Caco-2 (cell line): ENCODE measurements at regions not wholly inside any gene's neighbourhood (a gene's known extent, or its start where the extent isn't known, plus 50 kb on each side); places are given as distances from the start of the nearest gene placed in this dataset.

Source experiments
- BruUV-seq: library from RNA; stranded (reverse); fragments of 400-500 nt; replicated peaks from 2 replicates; lab custom pipeline; 2021; lab: Mats Ljungman, UMichigan
- CTCF ChIA-PET: fragments of 300-600 bp; sonication (Branson Sonifier 250); formaldehyde crosslinking; loops from one replicate; lab custom pipeline; 2022; ENCODE audit warnings: antibody characterized with exemption; lab: Charles Lee
- POLR2A ChIA-PET: fragments of 300-600 bp; sonication (Branson Sonifier 250); formaldehyde crosslinking; loops from one replicate; lab custom pipeline; 2022; ENCODE audit warnings: antibody characterized with exemption; lab: Charles Lee
- DNase-seq, 2 experiments: peaks; one replicate each; pipeline versions ENCODE4 v3.0.0 to v3.0.0-alpha.2; 2020 to 2022
- H3K27me3 ChIP-seq: replicated peaks from 2 replicates; pipeline ENCODE4 v1.6.0; 2011; ENCODE audit warnings: low read length; ENCODE audit not compliant: control insufficient read depth, insufficient read depth
- H3K36me3 ChIP-seq: 2 replicates; pipeline ENCODE4 v1.5.1; 2011; ENCODE audit warnings: low read length; ENCODE audit not compliant: control insufficient read depth, insufficient read depth
- H3K4me1 ChIP-seq: fragments of 250-450 bp; sonication (Bioruptor Pico); 2 replicates; pipeline ENCODE4 v1.5.1; 2020; ENCODE audit warnings: mild to moderate bottlenecking
- H3K4me3 ChIP-seq: 2 replicates; pipeline ENCODE4 v1.5.1; 2011; ENCODE audit warnings: low read depth, mild to moderate bottlenecking, control low read depth, low read length
- H3K9me3 ChIP-seq: fragments of 250-450 bp; sonication (Bioruptor Pico); 2 replicates; pipeline ENCODE4 v1.5.1; 2020; ENCODE audit warnings: mild to moderate bottlenecking, moderate library complexity
- H3K27ac Mint-ChIP-seq: one replicate; pipeline ENCODE4 v1.8.0; 2022; ENCODE audit warnings: mixed read lengths; ENCODE audit not compliant: unreplicated experiment
- H3K27me3 Mint-ChIP-seq: one replicate; pipeline ENCODE4 v1.8.0; 2022; ENCODE audit warnings: mixed read lengths; ENCODE audit not compliant: insufficient read depth, unreplicated experiment
- H3K36me3 Mint-ChIP-seq: one replicate; pipeline ENCODE4 v1.8.0; 2022; ENCODE audit warnings: mild to moderate bottlenecking, mixed read lengths; ENCODE audit not compliant: insufficient read depth, unreplicated experiment
- H3K4me1 Mint-ChIP-seq: one replicate; pipeline ENCODE4 v1.8.0; 2022; ENCODE audit warnings: low read depth, mixed read lengths; ENCODE audit not compliant: unreplicated experiment
- H3K4me3 Mint-ChIP-seq: one replicate; pipeline ENCODE4 v1.8.0; 2022; ENCODE audit warnings: mild to moderate bottlenecking, moderate library complexity, mixed read lengths; ENCODE audit not compliant: unreplicated experiment
- H3K9me3 Mint-ChIP-seq: one replicate; pipeline ENCODE4 v1.8.0; 2022; ENCODE audit warnings: mixed read lengths; ENCODE audit not compliant: unreplicated experiment
- CTCF ChIP-seq, 2 experiments: fragments of 200-600 bp in 1 of 2; IDR thresholded peaks; 1 replicate in 1 of 2; 2 replicates in 1 of 2; pipeline versions ENCODE4 v1.5.1 to v1.8.0; 2011 to 2022; ENCODE audit warnings: antibody characterized with exemption in 1 of 2, control low read depth in 1 of 2, inconsistent platforms in 1 of 2, low read depth in 1 of 2, low read length in 1 of 2, mild to moderate bottlenecking in 1 of 2, moderate library complexity in 1 of 2; ENCODE audit not compliant: insufficient read depth in 1 of 2, severe bottlenecking in 1 of 2, unreplicated experiment in 1 of 2
- intact Hi-C: fragments of 100-400 bp; cut with micrococcal nuclease; formaldehyde crosslinking; loops from one replicate; pipeline ENCODE4 v1.10.0; 2022; ENCODE audit not compliant: unreplicated experiment

- DNase-seq = no peak
- H3K27me3 ChIP-seq = no peaks in the 10 kb centered on the region
- ChIA-PET POLR2A (no interaction called here), CTCF (no interaction called here)
- no peak overlapping the region for H3K4me3 ChIP-seq
- Mint-ChIP-seq H3K4me3 (no peak overlapping the region), H3K9me3 (no peaks in the 10 kb centered on the region), H3K4me1 (no peaks in the 10 kb centered on the region), H3K27ac (no peak overlapping the region), H3K36me3 (no peaks in the 10 kb centered on the region), H3K27me3 (peaks cover 3% of the 10 kb centered on the region)
- TF ChIP-seq CTCF (IDR thresholded peaks at IDR 0.05; ENCODE audit: insufficient read depth in 1 of 2, low read depth in 1 of 2, low read length in 1 of 2, severe bottlenecking in 1 of 2, unreplicated experiment in 1 of 2) = no peak
- H3K9me3 ChIP-seq = no peaks in the 10 kb centered on the region
- no peaks in the 10 kb centered on the region for H3K36me3 ChIP-seq
- BruUV-seq = no TSS peak
- no peaks in the 10 kb centered on the region for H3K4me1 ChIP-seq
- intact Hi-C loops = no loop called here
Observed at GRCh38 chr4:27668001-27668400, 807.4 kb downstream of the STIM2 start.

GRCh38 chr4:27678027-27678426 is 817.4 kb downstream of the STIM2 start:
- Histone ChIP-seq H3K4me3 (no peak overlapping the region), H3K27me3 (no peaks in the 10 kb centered on the region; the same call in 1 of the 2 replicates), H3K36me3 (no peaks in the 10 kb centered on the region), H3K9me3 (no peaks in the 10 kb centered on the region), H3K4me1 (no peaks in the 10 kb centered on the region)
- Mint-ChIP-seq H3K36me3 (no peaks in the 10 kb centered on the region), H3K4me3 (no peak overlapping the region), H3K9me3 (no peaks in the 10 kb centered on the region), H3K27me3 (no peaks in the 10 kb centered on the region), H3K27ac (no peak overlapping the region), H3K4me1 (no peaks in the 10 kb centered on the region)
- no peak for DNase-seq
- no TSS peak for BruUV-seq
- intact Hi-C loops = no loop called here
- no peak for TF ChIP-seq CTCF (IDR thresholded peaks at IDR 0.05; ENCODE audit: insufficient read depth in 1 of 2, low read depth in 1 of 2, low read length in 1 of 2, severe bottlenecking in 1 of 2, unreplicated experiment in 1 of 2)
- CTCF ChIA-PET = no interaction called here
- POLR2A ChIA-PET = no interaction called here

GRCh38 chr4:27684610-27685011 is 824.0 kb downstream of the STIM2 start:
- no peaks in the 10 kb centered on the region for H3K27me3 ChIP-seq
- intact Hi-C loops = loop anchor here (1.0 to 10.0 kb wide), 2 partner anchors 160 to 541 kb away; no protein-coding TSS in a partner anchor
- Mint-ChIP-seq H3K4me3 (no peak overlapping the region), H3K36me3 (no peaks in the 10 kb centered on the region), H3K4me1 (no peaks in the 10 kb centered on the region), H3K9me3 (no peaks in the 10 kb centered on the region), H3K27me3 (peaks cover 5% of the 10 kb centered on the region), H3K27ac (no peak overlapping the region)
- CTCF ChIA-PET = interaction anchor here (0.6 kb wide), 1 partner anchor 1075 kb away, joined by 5 read pairs; no protein-coding TSS in a partner anchor
- no peaks in the 10 kb centered on the region for H3K9me3 ChIP-seq
- no TSS peak for BruUV-seq
- no peaks in the 10 kb centered on the region for H3K4me1 ChIP-seq
- peak; percentile 63 to 73 for DNase-seq
- no peak overlapping the region for H3K4me3 ChIP-seq
- peak; percentile 72 to 73 for TF ChIP-seq CTCF (IDR thresholded peaks at IDR 0.05; ENCODE audit: insufficient read depth in 1 of 2, low read depth in 1 of 2, low read length in 1 of 2, severe bottlenecking in 1 of 2, unreplicated experiment in 1 of 2)
- POLR2A ChIA-PET = no interaction called here
- H3K36me3 ChIP-seq = no peaks in the 10 kb centered on the region
